HS-5 (cell line): ENCODE measurements at regions not wholly inside any gene's neighbourhood (a gene's known extent, or its start where the extent isn't known, plus 50 kb on each side); places are given as distances from the start of the nearest gene placed in this dataset.
A peak's percentile ranks its signal among the peaks of the same experiment; 100 is the strongest.

ENCODE experiments used
- DNase-seq: peaks from one replicate; pipeline ENCODE4 v3.0.0-alpha.2; 2012; ENCODE audit warnings: low read depth

- no peak for DNase-seq
Measured at GRCh38 chr7:115707258-115708012, 323.1 kb downstream of the TFEC start.

GRCh38 chr7:115704884-115705283, 325.7 kb downstream of the TFEC start:
- DNase-seq, result no peak

- no peak for DNase-seq
Measured at GRCh38 chr7:115701141-115701540, 329.4 kb downstream of the TFEC start.

- no peak for DNase-seq
Measured at GRCh38 chr7:115694424-115694823, 336.1 kb downstream of the TFEC start.

- no peak for DNase-seq
Measured at GRCh38 chr7:115693779-115694178, 336.8 kb downstream of the TFEC start.

GRCh38 chr7:115689941-115690340, 340.6 kb downstream of the TFEC start:
- no peak for DNase-seq

GRCh38 chr7:115683093-115683492, 347.5 kb downstream of the TFEC start:
- no peak for DNase-seq

GRCh38 chr7:115682507-115682906, 348.1 kb downstream of the TFEC start:
- no peak for DNase-seq

GRCh38 chr7:115680921-115681320, 349.6 kb downstream of the TFEC start:
- DNase-seq, result no peak

GRCh38 chr7:115679976-115680375, 350.6 kb downstream of the TFEC start:
- no peak for DNase-seq

GRCh38 chr7:115679423-115679822, 351.1 kb downstream of the TFEC start:
- no peak for DNase-seq

GRCh38 chr7:115678086-115678982, 352.2 kb downstream of the TFEC start:
- peak; percentile 46 for DNase-seq

- DNase-seq, result no peak
Measured at GRCh38 chr7:115676707-115677106, 353.9 kb downstream of the TFEC start.

GRCh38 chr7:115676080-115676479, 354.5 kb downstream of the TFEC start:
- no peak for DNase-seq

- no peak for DNase-seq
Measured at GRCh38 chr7:115674467-115675024, 356.0 kb downstream of the TFEC start.

GRCh38 chr7:115672024-115672423, 358.5 kb downstream of the TFEC start:
- peak; percentile 30 for DNase-seq

- no peak for DNase-seq
Measured at GRCh38 chr7:115662676-115663075, 367.9 kb downstream of the TFEC start.

- DNase-seq, result peak; percentile 49
Measured at GRCh38 chr7:115662120-115662519, 368.4 kb downstream of the TFEC start.

GRCh38 chr7:115658223-115658622, 372.3 kb downstream of the TFEC start:
- no peak for DNase-seq

- no peak for DNase-seq
Measured at GRCh38 chr7:115654384-115655214, 376.0 kb downstream of the TFEC start.

- DNase-seq, result no peak
Measured at GRCh38 chr7:115649429-115649828, 381.1 kb downstream of the TFEC start.

- DNase-seq, result no peak
Measured at GRCh38 chr7:115647712-115648111, 382.9 kb downstream of the TFEC start.
